HL-60 (cell line): ENCODE measurements at regions not wholly inside any gene's neighbourhood (a gene's known extent, or its start where the extent isn't known, plus 50 kb on each side); places are given as distances from the start of the nearest gene placed in this dataset.

ENCODE experiments used
- DNase-seq, 2 experiments: peaks; one replicate each; pipeline ENCODE4 v3.0.0-alpha.2; 2010 to 2020; ENCODE audit warnings: low read depth in 1 of 2, low spot score in 1 of 2
- H3K27ac ChIP-seq: fragments of 250-450 bp; sonication (Bioruptor Pico); replicated peaks from 2 replicates; pipeline ENCODE4 v1.5.1; 2020; ENCODE audit warnings: mild to moderate bottlenecking, moderate library complexity
- H3K27me3 ChIP-seq: fragments of 250-450 bp; sonication (Bioruptor Pico); 2 replicates; pipeline ENCODE4 v1.5.1; 2021; ENCODE audit warnings: mild to moderate bottlenecking, moderate library complexity; ENCODE audit not compliant: insufficient read depth, poor library complexity, severe bottlenecking
- H3K4me3 ChIP-seq: replicated peaks from 2 replicates; pipeline ENCODE4 v1.5.1; 2011; ENCODE audit warnings: mild to moderate bottlenecking, control low read depth, low read length; ENCODE audit not compliant: insufficient read depth
- CTCF ChIP-seq: IDR thresholded peaks from one replicate; pipeline ENCODE4 v1.5.1; 2011; ENCODE audit warnings: low read length, control low read depth, inconsistent platforms; ENCODE audit not compliant: insufficient read depth
- GABPA ChIP-seq: IDR thresholded peaks from 2 replicates; pipeline ENCODE4 v1.6.1; 2012; ENCODE audit warnings: low read depth
- POLR2AphosphoS5 ChIP-seq: IDR thresholded peaks from 2 replicates; pipeline ENCODE4 v1.6.1; 2012; ENCODE audit warnings: low read depth
- REST ChIP-seq: IDR thresholded peaks from 2 replicates; pipeline ENCODE4 v1.6.1; 2012; ENCODE audit warnings: low read depth; ENCODE audit not compliant: insufficient replicate concordance
- SPI1 ChIP-seq: IDR thresholded peaks from 2 replicates; pipeline ENCODE4 v1.6.1; 2012; ENCODE audit warnings: low read depth, mild to moderate bottlenecking, borderline replicate concordance

- H3K4me3 ChIP-seq, result peak overlapping the region; percentile 21
- peak; percentile 27 to 29 for DNase-seq
- TF ChIP-seq POLR2AphosphoS5 (no peak), SPI1 (no peak), GABPA (no peak), CTCF (peak; percentile 32)
- peak overlapping the region; percentile 26; the same call in 1 of the 2 replicates for H3K27ac ChIP-seq
- H3K27me3 ChIP-seq, result no peaks in the 10 kb centered on the region
These were observed 567.6 kb downstream of the MRPL39 start for GRCh38 chr21:25039461-25040380.

GRCh38 chr21:25036775-25037174 is 570.5 kb downstream of the MRPL39 start:
- DNase-seq, result no peak
- Histone ChIP-seq H3K4me3 (no peak overlapping the region), H3K27me3 (no peaks in the 10 kb centered on the region), H3K27ac (no peak overlapping the region)
- TF ChIP-seq REST, result no peak
- no peak for TF ChIP-seq POLR2AphosphoS5
- TF ChIP-seq CTCF, result no peak
- no peak for TF ChIP-seq GABPA
- no peak for TF ChIP-seq SPI1

GRCh38 chr21:25031750-25032149 is 575.5 kb downstream of the MRPL39 start:
- no peak for DNase-seq
- Histone ChIP-seq H3K27me3 (no peaks in the 10 kb centered on the region), H3K27ac (no peak overlapping the region), H3K4me3 (no peak overlapping the region)
- TF ChIP-seq POLR2AphosphoS5 (no peak), CTCF (no peak), SPI1 (no peak), GABPA (no peak), REST (no peak)

- TF ChIP-seq REST (no peak), SPI1 (no peak), GABPA (no peak), CTCF (no peak), POLR2AphosphoS5 (no peak)
- Histone ChIP-seq H3K27me3 (no peaks in the 10 kb centered on the region), H3K4me3 (no peak overlapping the region), H3K27ac (no peak overlapping the region)
- DNase-seq, result no peak
These were observed 577.7 kb downstream of the MRPL39 start for GRCh38 chr21:25029580-25029979.
